HG02981 (cell line): ENCODE measurements at regions not wholly inside any gene's neighbourhood (a gene's known extent, or its start where the extent isn't known, plus 50 kb on each side); places are given as distances from the start of the nearest gene placed in this dataset.
"Not testable (repeated sequence)": the region's sequence is repeated elsewhere in the genome, so short reads cannot be mapped to it uniquely, and the experiment has no call there.

Experiments
- ATAC-seq: cut with Tn5 transposase; IDR thresholded peaks from one replicate; pipeline ENCODE4 v1.9.1; 2021; ENCODE audit warnings: mild to moderate bottlenecking, moderate library complexity; ENCODE audit not compliant: unreplicated experiment

- no peak for ATAC-seq
Observed at GRCh38 chr12:13570005-13570694, 373.6 kb downstream of the EMP1 start.

GRCh38 chr12:13566292-13566691 is 369.8 kb downstream of the EMP1 start:
- ATAC-seq = no peak

- no peak for ATAC-seq
Observed at GRCh38 chr12:13564266-13564810, 367.8 kb downstream of the EMP1 start.

GRCh38 chr12:13563743-13564125 is 367.2 kb downstream of the EMP1 start:
- no peak for ATAC-seq

GRCh38 chr12:13562915-13563742 is 366.6 kb downstream of the EMP1 start:
- ATAC-seq = no peak

- ATAC-seq = no peak
Observed at GRCh38 chr12:13561923-13562322, 365.4 kb downstream of the EMP1 start.

GRCh38 chr12:13559318-13559978 is 362.9 kb downstream of the EMP1 start:
- ATAC-seq = no peak

- ATAC-seq = no peak
Observed at GRCh38 chr12:13552830-13553229, 356.3 kb downstream of the EMP1 start.

- no peak for ATAC-seq
Observed at GRCh38 chr12:13547283-13547682, 350.8 kb downstream of the EMP1 start.

- no peak for ATAC-seq
Observed at GRCh38 chr12:13546231-13546630, 349.7 kb downstream of the EMP1 start.

- ATAC-seq = no peak
Observed at GRCh38 chr12:13539051-13539450, 342.5 kb downstream of the EMP1 start.

GRCh38 chr12:13538136-13538535 is 341.6 kb downstream of the EMP1 start:
- no peak for ATAC-seq

- no peak for ATAC-seq
Observed at GRCh38 chr12:13537623-13538022, 341.1 kb downstream of the EMP1 start.

GRCh38 chr12:13536219-13536910 is 339.8 kb downstream of the EMP1 start:
- peak; percentile 95 for ATAC-seq

GRCh38 chr12:13534645-13535398 is 338.3 kb downstream of the EMP1 start:
- ATAC-seq = no peak

GRCh38 chr12:13534242-13534641 is 337.7 kb downstream of the EMP1 start:
- no peak for ATAC-seq

- ATAC-seq = no peak
Observed at GRCh38 chr12:13530966-13531365, 334.4 kb downstream of the EMP1 start.

- ATAC-seq = not testable (repeated sequence)
Observed at GRCh38 chr12:13526185-13526921, 329.8 kb downstream of the EMP1 start.

- no peak for ATAC-seq
Observed at GRCh38 chr12:13523536-13524307, 327.2 kb downstream of the EMP1 start.
